ENCODE measurements at regions not wholly inside any gene's neighbourhood (a gene's known extent, or its start where the extent isn't known, plus 50 kb on each side); places are given as distances from the start of the nearest gene placed in this dataset.
"Not testable (repeated sequence)": the region's sequence is repeated elsewhere in the genome, so short reads cannot be mapped to it uniquely, and the experiment has no call there.

GRCh38 chr5:96124589-96124988 is 162.9 kb upstream of the ELL2 start:
- DNase-seq = no peak

DNA sequence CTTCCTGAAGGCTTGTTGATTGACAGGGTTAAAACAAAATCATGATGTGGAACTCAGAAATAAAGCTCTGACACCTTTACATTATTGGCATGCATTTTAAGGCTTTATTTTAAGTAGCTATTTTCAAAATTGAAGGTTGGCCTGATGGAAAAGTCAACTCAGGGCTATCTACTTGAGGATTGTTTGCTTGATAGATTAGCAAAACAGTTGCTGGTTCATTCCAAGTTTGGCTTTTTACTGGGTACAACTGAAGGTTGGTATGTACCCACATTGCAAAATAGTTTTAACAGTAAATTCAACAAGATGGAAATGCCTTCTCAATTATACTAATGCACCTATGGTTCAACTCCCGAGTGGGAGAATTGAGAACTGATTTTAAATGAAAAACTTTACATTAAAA is 161.8 kb upstream of the ELL2 start:
- DNase-seq = no peak

DNA sequence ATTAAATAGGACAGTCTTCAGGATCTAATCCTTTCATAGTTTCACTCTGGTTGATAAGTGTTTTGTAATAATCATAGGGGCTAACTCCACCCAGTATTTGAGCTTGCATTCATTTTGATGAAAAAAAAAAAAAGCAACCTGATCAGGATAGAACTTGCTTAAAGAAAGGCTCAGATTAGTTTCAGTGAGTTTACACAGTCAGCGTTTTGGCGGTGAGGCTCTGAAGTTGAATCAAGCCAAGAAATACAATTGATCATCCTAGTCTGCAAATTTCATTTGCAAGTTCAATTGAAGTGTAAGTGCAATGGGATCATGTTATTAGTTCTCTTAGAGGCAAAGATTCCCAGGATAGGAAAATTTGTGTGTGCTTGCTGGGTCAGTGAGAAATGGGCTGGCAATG is 159.7 kb upstream of the ELL2 start:
- no peak for DNase-seq

DNA sequence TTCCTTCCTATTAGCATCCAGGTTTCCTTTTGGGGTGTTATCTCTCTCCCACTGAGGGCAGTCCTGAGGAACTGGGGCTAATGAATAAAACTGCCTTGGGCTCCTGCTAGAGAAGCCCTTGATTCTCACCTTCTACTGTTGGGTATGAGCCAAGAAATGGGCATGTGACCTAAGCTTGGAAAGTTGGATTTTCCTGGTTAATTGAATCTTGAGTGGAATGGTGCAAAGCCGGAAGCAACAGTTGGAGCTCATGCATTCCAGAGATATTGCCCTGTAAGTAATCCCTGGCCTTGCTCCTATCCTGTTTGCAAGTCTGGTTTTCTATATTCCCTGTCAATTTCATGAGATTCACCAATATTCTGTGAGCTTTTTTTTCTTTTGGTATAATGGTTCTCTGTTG is 158.5 kb upstream of the ELL2 start:
- no peak for DNase-seq

DNA sequence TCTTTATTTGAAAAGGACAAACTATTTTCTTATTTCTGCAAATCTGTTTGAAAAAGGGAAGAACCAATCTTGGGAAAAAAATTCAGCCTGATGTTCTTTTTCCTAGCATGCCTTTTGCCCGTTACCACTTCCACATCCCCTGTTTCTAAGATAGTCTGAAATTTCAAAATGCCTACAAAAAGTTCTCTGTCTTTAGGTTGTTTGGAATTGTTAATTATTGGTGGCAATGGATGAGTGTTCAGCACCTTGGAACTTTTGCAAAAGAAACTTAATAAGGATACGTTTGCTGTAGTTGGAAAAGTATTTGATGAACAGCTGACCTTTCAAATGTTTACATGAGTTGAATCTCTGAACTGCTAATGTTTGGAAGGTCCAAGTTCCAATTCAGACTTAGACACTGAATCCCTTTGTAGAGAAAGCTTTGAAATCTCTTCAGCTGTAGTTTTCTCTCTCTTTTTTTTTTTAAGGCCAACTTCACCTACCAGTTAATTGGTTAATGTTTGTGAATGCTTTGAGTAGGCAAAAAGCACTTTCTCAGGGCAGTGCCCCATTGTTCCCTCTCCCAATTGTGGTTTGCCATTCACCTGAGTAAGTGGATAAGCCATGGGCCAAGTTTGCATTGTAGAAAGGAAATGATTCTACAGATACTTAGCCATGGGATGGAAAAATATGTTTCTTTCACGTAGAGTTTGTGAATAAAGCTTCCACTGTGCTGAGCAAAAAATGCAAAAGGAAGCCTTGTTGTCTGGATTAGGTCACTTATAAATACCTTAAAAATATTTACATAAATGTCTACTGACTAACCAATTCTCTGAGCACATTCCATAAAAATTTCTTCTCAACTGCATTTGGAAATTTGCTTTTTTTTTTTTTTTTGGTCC is 156.4 kb upstream of the ELL2 start:
- no peak for DNase-seq

DNA sequence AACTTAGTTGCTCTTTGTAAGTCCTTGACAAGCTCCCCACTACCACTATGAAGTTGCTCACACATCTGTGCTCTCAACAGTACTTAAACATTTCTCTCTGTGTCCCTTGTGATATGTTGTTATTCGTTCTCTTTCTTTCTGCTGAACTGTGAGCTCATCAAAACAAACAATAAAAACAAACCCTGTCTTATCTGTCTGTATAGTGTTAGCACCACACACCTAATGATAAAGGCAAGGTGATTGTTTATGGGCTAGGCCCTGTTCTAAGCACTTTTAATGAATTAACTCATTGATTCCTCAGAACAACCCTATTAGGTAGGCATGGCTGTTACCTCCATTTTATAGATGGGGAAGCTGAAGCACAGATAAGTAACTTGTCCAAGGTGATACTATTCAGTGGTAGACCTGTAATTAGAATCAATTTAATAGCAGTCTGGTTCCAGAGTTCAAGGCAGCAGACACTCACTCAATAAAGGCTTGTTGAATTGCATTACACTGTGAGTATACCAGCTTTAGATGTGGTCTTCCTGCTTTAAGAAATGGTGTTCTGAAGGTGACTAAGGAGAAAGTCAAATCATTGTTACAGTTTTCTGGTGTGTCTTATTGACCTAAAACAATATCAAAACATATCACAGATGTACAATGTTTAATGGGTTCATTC is 153.6 kb upstream of the ELL2 start:
- no peak for DNase-seq

GRCh38 chr5:96114736-96115135 is 153.1 kb upstream of the ELL2 start:
- no peak for DNase-seq

DNA sequence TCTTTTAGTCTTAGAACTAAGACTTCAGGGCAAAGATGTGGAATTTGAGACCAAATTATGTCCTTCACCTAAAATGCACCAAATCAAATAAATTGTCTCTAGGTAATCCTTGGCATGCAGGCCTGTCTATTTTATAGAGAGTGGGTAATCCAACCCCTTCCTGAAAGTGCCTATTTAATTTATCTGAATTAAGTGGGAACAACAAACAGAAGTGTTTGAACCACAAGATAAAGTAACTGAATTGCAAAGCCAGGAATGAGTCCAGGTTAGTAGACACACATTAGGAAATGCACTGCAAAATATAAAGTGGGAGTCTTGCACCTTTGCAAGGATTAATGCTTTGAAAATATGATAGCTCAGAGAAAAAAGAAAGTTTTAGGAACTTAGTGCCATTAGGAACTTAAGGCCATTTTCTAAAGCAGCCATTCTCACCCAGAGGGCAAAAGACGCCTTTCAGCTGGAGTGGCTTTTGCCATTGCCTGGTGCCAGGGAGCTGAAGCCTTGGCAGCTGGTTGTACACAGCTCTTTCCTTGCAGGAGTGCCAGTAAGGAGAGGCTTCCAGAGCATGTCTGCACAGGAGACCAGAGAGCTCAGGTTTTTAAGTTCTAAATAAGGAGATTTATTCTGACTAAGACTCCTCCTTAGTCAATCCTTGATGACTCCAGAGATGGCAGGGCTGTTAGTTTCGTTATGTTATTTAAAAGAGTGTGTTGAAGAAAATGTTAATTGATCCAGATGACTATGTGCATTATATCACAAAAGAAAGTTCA is 151.7 kb upstream of the ELL2 start:
- DNase-seq = no peak

DNA sequence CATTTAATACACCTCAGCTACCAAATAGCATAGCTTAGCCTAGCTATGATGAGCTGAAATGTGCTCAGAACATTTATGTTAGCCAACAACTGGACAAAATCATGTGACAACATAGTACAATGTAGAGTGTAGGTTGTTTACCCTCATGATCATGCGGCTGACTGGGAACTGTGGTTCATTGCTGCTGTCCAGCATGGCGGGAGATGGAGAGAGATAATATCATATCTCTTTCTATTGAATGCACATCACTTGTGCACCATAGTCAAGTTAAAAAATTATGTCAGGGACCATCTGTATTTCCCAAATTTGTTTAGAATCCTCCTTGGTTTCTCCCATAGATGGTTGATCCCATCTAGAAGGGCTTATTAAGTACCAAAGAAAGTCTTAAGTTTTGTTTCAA is 151.1 kb upstream of the ELL2 start:
- no peak for DNase-seq

DNA sequence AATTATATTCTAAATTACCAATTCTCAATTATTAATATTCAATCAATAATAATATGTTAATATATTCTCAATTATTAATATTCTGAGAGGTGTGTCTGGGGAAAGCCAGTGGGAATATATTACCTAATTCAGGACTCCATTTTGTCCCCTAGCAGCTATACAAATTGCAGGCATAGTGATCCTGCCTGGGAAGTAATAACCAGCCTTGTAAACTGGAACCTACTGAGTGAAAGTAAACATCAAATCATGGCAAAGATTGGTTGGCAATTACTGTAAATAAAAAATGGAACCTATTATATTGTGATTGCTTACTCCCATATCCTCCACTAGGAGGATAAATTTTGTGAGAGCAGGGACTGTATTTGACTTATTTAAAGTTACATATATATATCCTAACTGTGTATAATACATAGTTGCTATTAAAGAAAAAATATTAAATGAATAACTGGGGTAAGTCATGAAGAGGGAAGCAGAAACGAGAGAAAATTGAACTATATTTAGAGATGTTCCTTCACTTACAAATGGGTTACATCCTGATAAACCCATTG is 150.5 kb upstream of the ELL2 start:
- no peak for DNase-seq

- no peak for DNase-seq
Measured at GRCh38 chr5:96111080-96111756, 149.6 kb upstream of the ELL2 start.

GRCh38 chr5:96110300-96110699 is 148.6 kb upstream of the ELL2 start:
- DNase-seq = no peak

DNA sequence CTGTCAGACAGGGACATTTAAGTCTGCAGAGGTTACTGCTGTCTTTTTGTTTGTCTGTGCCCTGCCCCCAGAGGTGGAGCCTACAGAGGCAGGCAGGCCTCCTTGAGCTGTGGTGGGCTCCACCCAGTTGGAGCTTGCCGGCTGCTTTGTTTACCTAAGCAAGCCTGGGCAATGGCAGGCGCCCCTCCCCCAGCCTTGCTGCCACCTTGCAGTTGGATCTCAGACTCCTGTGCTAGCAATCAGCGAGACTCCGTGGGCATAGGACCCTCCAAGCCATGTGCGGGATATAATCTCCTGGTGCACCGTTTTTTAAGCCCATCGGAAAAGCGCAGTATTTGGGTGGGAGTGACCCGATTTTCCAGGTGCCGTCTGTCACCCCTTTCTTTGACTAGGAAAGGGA is 147.0 kb upstream of the ELL2 start:
- not testable (repeated sequence) for DNase-seq

- not testable (repeated sequence) for DNase-seq
Measured at GRCh38 chr5:96103829-96104228, 142.2 kb upstream of the ELL2 start.

DNA sequence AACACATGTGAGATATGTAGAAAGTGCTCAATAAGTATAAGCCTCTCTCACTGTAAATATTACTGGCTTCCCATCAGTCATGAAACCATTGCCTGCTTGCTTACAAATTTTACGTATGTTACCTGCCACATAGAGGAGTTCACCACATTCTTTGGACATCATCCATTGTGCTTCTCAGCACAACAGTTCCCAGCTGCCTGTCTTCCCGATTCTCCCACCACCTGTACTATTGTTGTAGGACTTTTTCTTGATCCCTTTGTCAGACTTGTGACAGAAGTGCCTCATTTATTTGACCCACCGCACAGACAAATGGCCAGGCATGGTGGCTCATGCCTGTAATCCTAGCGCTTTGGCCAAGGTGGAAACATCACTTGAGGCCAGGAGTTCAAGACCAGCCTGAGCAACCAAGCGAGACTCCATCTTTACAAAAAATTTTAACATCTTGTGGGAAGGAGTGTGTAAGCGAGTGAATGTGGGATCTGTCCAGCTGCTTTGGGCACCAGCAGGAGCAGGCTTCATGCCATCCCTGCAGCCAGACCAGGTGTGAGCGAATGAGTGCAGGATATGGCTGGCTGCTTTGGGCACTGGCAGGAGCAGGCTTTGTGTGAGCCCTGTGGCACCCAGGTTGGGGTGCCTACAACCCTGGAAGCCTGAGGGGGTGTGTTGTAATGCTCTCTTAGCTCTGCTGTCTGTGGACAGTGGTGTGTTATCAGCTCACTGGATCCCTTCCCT is 139.9 kb upstream of the ELL2 start:
- DNase-seq = no peak

DNA sequence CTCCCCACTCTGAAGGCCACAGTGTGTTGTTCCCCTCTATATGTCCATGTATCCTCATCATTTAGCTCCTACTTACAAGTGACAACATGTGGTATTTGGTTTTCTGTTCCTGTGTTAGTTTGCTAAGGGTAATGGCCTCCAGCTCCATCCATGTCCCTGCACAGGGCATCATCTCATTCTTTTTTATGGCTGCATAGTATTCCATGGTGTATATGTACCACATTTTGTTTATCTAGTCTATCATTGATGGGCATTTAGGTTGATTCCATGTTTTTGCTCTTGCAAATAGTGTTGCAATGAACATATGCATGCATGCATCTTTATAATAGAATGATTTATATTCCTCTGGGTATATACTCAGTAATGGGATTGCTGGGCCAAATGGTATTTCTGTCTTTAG is 135.8 kb upstream of the ELL2 start:
- not testable (repeated sequence) for DNase-seq

DNA sequence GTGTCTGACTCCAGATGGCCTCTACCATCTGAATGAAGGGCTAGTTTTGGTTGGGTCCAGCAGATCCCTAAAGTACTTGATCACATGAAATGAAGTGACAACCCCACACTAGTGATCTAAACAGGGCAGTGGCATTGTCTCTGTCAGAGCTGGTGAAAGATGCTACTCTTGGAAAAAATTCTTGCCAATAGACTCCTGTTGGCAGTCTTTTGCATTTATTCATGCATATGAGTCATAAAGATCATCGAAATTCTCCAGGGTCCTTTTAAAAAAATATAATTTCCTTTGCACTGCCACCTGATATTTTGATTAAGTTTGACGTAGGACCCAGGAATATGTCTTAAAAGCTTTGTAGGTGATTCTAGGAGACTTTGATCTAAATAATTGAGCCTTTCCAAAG is 135.1 kb upstream of the ELL2 start:
- no peak for DNase-seq

DNA sequence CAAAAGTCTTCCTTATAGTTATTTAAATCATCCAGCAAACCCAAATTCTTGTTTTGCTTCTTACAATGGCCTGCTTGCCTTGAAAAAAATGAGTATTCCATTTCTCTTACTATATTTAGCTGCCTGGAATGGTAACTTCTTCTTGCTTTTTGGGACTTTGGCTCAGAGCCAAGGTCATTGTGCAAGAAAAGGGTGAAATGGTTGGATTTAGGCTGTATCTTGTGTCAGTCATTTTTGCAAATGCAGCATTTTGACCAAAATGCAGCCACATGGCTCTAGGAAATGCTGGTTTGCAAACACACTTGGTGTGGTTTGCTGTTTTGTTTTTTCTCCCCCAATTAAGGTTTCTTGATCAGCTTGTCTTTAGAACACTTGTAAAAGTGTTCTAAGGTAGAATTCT is 133.3 kb upstream of the ELL2 start:
- DNase-seq = no peak

DNA sequence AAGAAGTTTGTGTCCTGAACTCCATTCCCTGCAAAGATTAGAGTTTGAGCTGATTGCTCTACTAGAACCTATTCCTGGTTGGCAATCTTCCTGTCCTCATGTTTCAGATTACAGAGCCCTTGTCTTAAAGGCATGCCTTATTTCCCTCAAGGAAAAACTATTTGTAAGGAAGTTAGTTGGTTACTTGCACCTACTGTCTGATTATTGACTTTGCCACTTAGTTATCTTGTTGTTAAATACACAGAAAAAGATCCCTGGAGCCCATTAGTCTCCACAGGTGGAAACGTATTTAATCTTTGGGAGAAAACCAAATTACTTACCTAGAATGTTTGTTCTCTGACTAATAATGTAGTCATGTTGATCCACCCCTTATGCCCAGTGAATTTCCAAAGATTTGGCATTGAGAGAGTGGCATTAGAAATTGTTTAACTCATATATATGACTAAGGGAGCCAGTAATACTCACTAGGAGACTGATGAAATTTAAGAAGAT is 132.3 kb upstream of the ELL2 start:
- no peak for DNase-seq

- no peak for DNase-seq
Measured at GRCh38 chr5:96093340-96093739, 131.7 kb upstream of the ELL2 start.

- no peak for DNase-seq
Measured at GRCh38 chr5:96091874-96092273, 130.2 kb upstream of the ELL2 start.

- no peak for DNase-seq
Measured at GRCh38 chr5:96090215-96090614, 128.6 kb upstream of the ELL2 start.

Measured in NCI-H1417 treated with DMSO at 0.1 percent for 48 hours (cell line).